ENCODE measurements at regions not wholly inside any gene's neighbourhood (a gene's known extent, or its start where the extent isn't known, plus 50 kb on each side); places are given as distances from the start of the nearest gene placed in this dataset.

DNA sequence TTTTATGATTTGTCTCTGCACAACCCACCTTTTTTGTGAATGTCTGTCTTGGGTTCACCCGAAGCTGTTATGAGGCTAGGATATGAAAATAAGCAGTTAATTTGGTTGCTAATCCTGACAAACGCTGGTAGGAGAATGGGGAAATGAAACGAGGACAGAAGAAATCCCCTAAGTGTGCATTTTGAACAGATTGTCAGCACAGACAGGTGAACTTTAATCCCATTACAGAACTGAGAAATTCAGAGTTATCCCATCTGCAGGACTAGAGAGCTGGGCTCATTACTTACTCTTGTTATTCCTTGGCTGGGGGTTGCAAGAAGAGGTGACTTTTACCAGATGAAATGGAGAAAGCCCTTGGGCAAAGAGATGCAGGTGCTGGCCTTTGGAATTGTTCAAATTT, 123.3 kb upstream of the NYAP2 start:
- TF ChIP-seq SUZ12 (IDR thresholded peaks at IDR 0.05; ENCODE audit: extremely low read depth, insufficient read depth, insufficient read length) (no peak), YY1 (IDR thresholded peaks at IDR 0.05; ENCODE audit: insufficient read depth, insufficient read length) (no peak), ZNF274 (IDR thresholded peaks at IDR 0.05; ENCODE audit: low read depth, low read length) (no peak)
